HCT116 (cell line): ENCODE measurements at regions not wholly inside any gene's neighbourhood (a gene's known extent, or its start where the extent isn't known, plus 50 kb on each side); places are given as distances from the start of the nearest gene placed in this dataset.

Source experiments
- ATAC-seq: fragments of 200-7000 bp; cut with Tn5 transposase; 2 replicates; pipeline ENCODE4 v1.9.1; 2020; ENCODE audit warnings: mild to moderate bottlenecking, moderate library complexity
- BruUV-seq: library from RNA; stranded (reverse); fragments of 400-500 nt; replicated peaks from 2 replicates; lab custom pipeline; 2021; lab: Mats Ljungman, UMichigan
- CTCF ChIA-PET: fragments of 300-600 bp; sonication (Branson Sonifier 250); formaldehyde crosslinking; loops from one replicate; lab custom pipeline; 2021; ENCODE audit warnings: antibody characterized with exemption; lab: Charles Lee
- POLR2A ChIA-PET: fragments of 300-600, 350-600 bp; sonication (Branson Sonifier 250); formaldehyde crosslinking; loops from one replicate; lab custom pipeline; 2021; ENCODE audit warnings: antibody characterized with exemption; lab: Charles Lee
- RAD21 ChIA-PET, 2 experiments: fragments of 300-600 bp; sonication (Branson Sonifier 250); formaldehyde crosslinking; loops; one replicate each; lab custom pipeline; 2023; ENCODE audit warnings: low total read pairs in 2 of 2; ENCODE audit not compliant: uncharacterized antibody in 2 of 2, unreplicated experiment in 2 of 2, low non-redundant PET in 1 of 2; lab: Charles Lee
- DNase-seq: peaks from one replicate; pipeline ENCODE4 v3.0.0-alpha.2; 2010; ENCODE audit warnings: low read depth, low spot score
- H2AFZ ChIP-seq: fragments of 200-600 bp; shearing (Covaris generic), sonication (generic); 2 replicates; pipeline ENCODE4 v1.6.1; 2017; ENCODE audit warnings: low read depth, mixed run types, mixed read lengths, antibody characterized with exemption, low read length; ENCODE audit not compliant: poor library complexity, severe bottlenecking
- H3K27ac ChIP-seq: 2 replicates; pipeline ENCODE4 v1.5.1; 2012; ENCODE audit warnings: low read depth, low read length
- H3K27me3 ChIP-seq: fragments of 200-600 bp; sonication (generic); 2 replicates; pipeline ENCODE4 v1.6.1; 2016; ENCODE audit warnings: mixed run types, low read length, mixed read lengths; ENCODE audit not compliant: insufficient read depth
- H3K36me3 ChIP-seq, 2 experiments: fragments of 200-500 bp in 1 of 2; fragments of 200-600 bp in 1 of 2; sonication (Bioruptor generic) in 1 of 2; sonication (generic) in 1 of 2; 2 replicates each; pipeline versions ENCODE4 v1.5.1 to v1.6.1; 2014 to 2016; ENCODE audit warnings: low read length in 2 of 2, inconsistent platforms in 1 of 2, mixed read lengths in 1 of 2, mixed run types in 1 of 2; ENCODE audit not compliant: insufficient read depth in 2 of 2, control insufficient read depth in 1 of 2
- H3K4me1 ChIP-seq, 2 experiments: fragments of 200-600 bp in 1 of 2; sonication (generic) in 1 of 2; 2 replicates each; pipeline versions ENCODE4 v1.5.1 to v1.6.1; 2012 to 2017; ENCODE audit warnings: low read length in 2 of 2, inconsistent platforms in 1 of 2, mild to moderate bottlenecking in 1 of 2, mixed read lengths in 1 of 2, mixed run types in 1 of 2, moderate library complexity in 1 of 2; ENCODE audit not compliant: insufficient read depth in 2 of 2, control insufficient read depth in 1 of 2
- H3K4me2 ChIP-seq: fragments of 200-600 bp; sonication (generic); 2 replicates; pipeline ENCODE4 v1.6.1; 2017; ENCODE audit warnings: mixed run types, low read length, mixed read lengths
- H3K4me3 ChIP-seq, 2 experiments: fragments of 200-600 bp in 1 of 2; sonication (generic) in 1 of 2; replicated peaks in 1 of 2; 2 replicates each; pipeline ENCODE4 v1.5.1; 2011 to 2016; ENCODE audit warnings: low read length in 2 of 2, control low read depth in 1 of 2, low read depth in 1 of 2, mild to moderate bottlenecking in 1 of 2, mixed read lengths in 1 of 2, mixed run types in 1 of 2
- H3K79me2 ChIP-seq: fragments of 200-600 bp; sonication (generic); 2 replicates; pipeline ENCODE4 v1.6.1; 2017; ENCODE audit warnings: mild to moderate bottlenecking, mixed run types, low read length, moderate library complexity, mixed read lengths; ENCODE audit not compliant: insufficient read depth
- H3K9ac ChIP-seq: fragments of 200-600 bp; sonication (generic); 2 replicates; pipeline ENCODE4 v1.6.1; 2016; ENCODE audit warnings: low read length, mixed read lengths
- H3K9me2 ChIP-seq: fragments of 200-600 bp; sonication (generic), shearing (Covaris generic); 2 replicates; pipeline ENCODE4 v1.6.1; 2017; ENCODE audit warnings: mixed run types, mild to moderate bottlenecking, moderate library complexity; ENCODE audit not compliant: insufficient read depth
- H3K9me3 ChIP-seq, 2 experiments: fragments of 200-500 bp in 1 of 2; fragments of 200-600 bp in 1 of 2; sonication (Bioruptor generic) in 1 of 2; sonication (generic) in 1 of 2; 2 replicates each; pipeline ENCODE4 v1.6.1; 2014 to 2017; ENCODE audit warnings: low read length in 2 of 2, mixed read lengths in 2 of 2, inconsistent platforms in 1 of 2, low read depth in 1 of 2, mild to moderate bottlenecking in 1 of 2, mixed run types in 1 of 2, moderate library complexity in 1 of 2; ENCODE audit not compliant: control insufficient read depth in 1 of 2, insufficient read depth in 1 of 2
- H4K20me1 ChIP-seq: fragments of 200-600 bp; sonication (generic), shearing (Covaris generic); 2 replicates; pipeline ENCODE4 v1.6.1; 2017; ENCODE audit warnings: mixed run types, mild to moderate bottlenecking, moderate library complexity; ENCODE audit not compliant: insufficient read depth
- CBX3 ChIP-seq: IDR thresholded peaks from 2 replicates; pipeline ENCODE4 v1.6.1; 2012; ENCODE audit warnings: low read depth
- CEBPB ChIP-seq: IDR thresholded peaks from 2 replicates; pipeline ENCODE4 v1.6.1; 2012; ENCODE audit warnings: low read depth
- EGR1 ChIP-seq: IDR thresholded peaks from 2 replicates; pipeline ENCODE4 v1.6.1; 2012; ENCODE audit warnings: low read depth
- EZH2phosphoT487 ChIP-seq: fragments of 200-600 bp; IDR thresholded peaks from 2 replicates; pipeline ENCODE4 v1.6.1; 2018; ENCODE audit warnings: antibody characterized with exemption, borderline replicate concordance
- FOSL1 ChIP-seq: IDR thresholded peaks from 2 replicates; pipeline ENCODE4 v1.6.1; 2012; ENCODE audit warnings: low read depth
- JUND ChIP-seq: IDR thresholded peaks from 2 replicates; pipeline ENCODE4 v1.6.1; 2012
- MAX ChIP-seq: IDR thresholded peaks from 2 replicates; pipeline ENCODE4 v1.6.1; 2012
- POLR2A ChIP-seq: IDR thresholded peaks from 2 replicates; pipeline ENCODE4 v1.7.0; 2011; ENCODE audit warnings: borderline replicate concordance; ENCODE audit not compliant: insufficient read depth, insufficient read length; ENCODE audit errors: extremely low read depth
- SP1 ChIP-seq: IDR thresholded peaks from 2 replicates; pipeline ENCODE4 v1.6.1; 2012; ENCODE audit warnings: low read depth
- SRF ChIP-seq: IDR thresholded peaks from 2 replicates; pipeline ENCODE4 v1.6.1; 2012; ENCODE audit warnings: low read depth
- TCF7L2 ChIP-seq: IDR thresholded peaks from 2 replicates; pipeline ENCODE4 v1.7.0; 2011; ENCODE audit warnings: borderline replicate concordance, inconsistent platforms; ENCODE audit not compliant: insufficient read depth, insufficient read length; ENCODE audit errors: extremely low read depth
- YY1 ChIP-seq: IDR thresholded peaks from 2 replicates; pipeline ENCODE4 v1.6.1; 2011; ENCODE audit warnings: low read length, low read depth, moderate library complexity, mild to moderate bottlenecking; ENCODE audit not compliant: insufficient replicate concordance; ENCODE audit errors: extremely low read depth
- ZFX ChIP-seq: fragments of 450-650 bp; IDR thresholded peaks from 2 replicates; pipeline ENCODE4 v1.6.1; 2017
- intact Hi-C: fragments of 100-400 bp; cut with micrococcal nuclease; formaldehyde crosslinking; loops from 2 replicates; pipeline ENCODE4 v1.10.0; 2022
- TF ChIP-seq, protein P1 (sequence below): IDR thresholded peaks from 2 replicates; pipeline ENCODE4 v1.6.1; 2011; ENCODE audit warnings: mild to moderate bottlenecking, low read length, moderate library complexity; ENCODE audit not compliant: insufficient replicate concordance; ENCODE audit errors: extremely low read depth
- TF ChIP-seq, protein P2 (sequence below): IDR thresholded peaks from 2 replicates; pipeline ENCODE4 v1.6.1; 2012; ENCODE audit warnings: low read depth

DNA sequence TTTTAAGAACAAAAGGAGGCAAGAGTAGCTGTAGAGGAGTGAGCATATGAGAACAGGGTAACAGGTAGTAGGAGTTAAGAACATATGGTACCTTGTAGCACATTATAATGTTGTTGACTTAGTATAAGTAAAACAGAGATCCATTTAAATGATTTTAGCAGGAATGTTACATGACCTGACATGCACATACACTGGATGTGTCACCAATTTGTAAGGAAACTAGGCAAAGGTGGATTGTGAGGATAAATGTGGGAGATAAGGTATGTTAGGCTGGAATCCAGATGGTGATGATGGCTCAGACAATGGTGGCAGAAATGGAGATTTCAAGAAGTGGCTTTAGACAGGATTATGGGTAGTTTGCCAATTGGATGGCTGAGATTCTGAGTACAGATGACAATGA lies 443.1 kb upstream of the DAB2 start:
- no peak for TF ChIP-seq CBX3
- TF ChIP-seq TCF7L2: no peak
- TF ChIP-seq, protein P1, sequence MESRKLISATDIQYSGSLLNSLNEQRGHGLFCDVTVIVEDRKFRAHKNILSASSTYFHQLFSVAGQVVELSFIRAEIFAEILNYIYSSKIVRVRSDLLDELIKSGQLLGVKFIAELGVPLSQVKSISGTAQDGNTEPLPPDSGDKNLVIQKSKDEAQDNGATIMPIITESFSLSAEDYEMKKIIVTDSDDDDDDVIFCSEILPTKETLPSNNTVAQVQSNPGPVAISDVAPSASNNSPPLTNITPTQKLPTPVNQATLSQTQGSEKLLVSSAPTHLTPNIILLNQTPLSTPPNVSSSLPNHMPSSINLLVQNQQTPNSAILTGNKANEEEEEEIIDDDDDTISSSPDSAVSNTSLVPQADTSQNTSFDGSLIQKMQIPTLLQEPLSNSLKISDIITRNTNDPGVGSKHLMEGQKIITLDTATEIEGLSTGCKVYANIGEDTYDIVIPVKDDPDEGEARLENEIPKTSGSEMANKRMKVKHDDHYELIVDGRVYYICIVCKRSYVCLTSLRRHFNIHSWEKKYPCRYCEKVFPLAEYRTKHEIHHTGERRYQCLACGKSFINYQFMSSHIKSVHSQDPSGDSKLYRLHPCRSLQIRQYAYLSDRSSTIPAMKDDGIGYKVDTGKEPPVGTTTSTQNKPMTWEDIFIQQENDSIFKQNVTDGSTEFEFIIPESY: no peak
- TF ChIP-seq EZH2phosphoT487: no peak
- TF ChIP-seq JUND: no peak
- no peak for TF ChIP-seq CEBPB
- no peak for TF ChIP-seq FOSL1
- TF ChIP-seq, protein P2, sequence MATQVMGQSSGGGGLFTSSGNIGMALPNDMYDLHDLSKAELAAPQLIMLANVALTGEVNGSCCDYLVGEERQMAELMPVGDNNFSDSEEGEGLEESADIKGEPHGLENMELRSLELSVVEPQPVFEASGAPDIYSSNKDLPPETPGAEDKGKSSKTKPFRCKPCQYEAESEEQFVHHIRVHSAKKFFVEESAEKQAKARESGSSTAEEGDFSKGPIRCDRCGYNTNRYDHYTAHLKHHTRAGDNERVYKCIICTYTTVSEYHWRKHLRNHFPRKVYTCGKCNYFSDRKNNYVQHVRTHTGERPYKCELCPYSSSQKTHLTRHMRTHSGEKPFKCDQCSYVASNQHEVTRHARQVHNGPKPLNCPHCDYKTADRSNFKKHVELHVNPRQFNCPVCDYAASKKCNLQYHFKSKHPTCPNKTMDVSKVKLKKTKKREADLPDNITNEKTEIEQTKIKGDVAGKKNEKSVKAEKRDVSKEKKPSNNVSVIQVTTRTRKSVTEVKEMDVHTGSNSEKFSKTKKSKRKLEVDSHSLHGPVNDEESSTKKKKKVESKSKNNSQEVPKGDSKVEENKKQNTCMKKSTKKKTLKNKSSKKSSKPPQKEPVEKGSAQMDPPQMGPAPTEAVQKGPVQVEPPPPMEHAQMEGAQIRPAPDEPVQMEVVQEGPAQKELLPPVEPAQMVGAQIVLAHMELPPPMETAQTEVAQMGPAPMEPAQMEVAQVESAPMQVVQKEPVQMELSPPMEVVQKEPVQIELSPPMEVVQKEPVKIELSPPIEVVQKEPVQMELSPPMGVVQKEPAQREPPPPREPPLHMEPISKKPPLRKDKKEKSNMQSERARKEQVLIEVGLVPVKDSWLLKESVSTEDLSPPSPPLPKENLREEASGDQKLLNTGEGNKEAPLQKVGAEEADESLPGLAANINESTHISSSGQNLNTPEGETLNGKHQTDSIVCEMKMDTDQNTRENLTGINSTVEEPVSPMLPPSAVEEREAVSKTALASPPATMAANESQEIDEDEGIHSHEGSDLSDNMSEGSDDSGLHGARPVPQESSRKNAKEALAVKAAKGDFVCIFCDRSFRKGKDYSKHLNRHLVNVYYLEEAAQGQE: no peak
- TF ChIP-seq YY1: no peak
- TF ChIP-seq SP1: no peak
- no peak for TF ChIP-seq MAX
- no peak for TF ChIP-seq POLR2A
- no peak for TF ChIP-seq EGR1
- no peak for TF ChIP-seq ZFX
- no peak for TF ChIP-seq SRF
- DNase-seq (no peak), ATAC-seq (no peak)
- H3K4me1 ChIP-seq: no peaks in the 10 kb centered on the region
- ChIA-PET POLR2A (no interaction called here), RAD21 (no interaction called here), CTCF (no interaction called here)
- H3K36me3 ChIP-seq: no peaks in the 10 kb centered on the region
- intact Hi-C loops: no loop called here
- H4K20me1 ChIP-seq: no peaks in the 10 kb centered on the region
- no peaks in the 10 kb centered on the region for H3K27me3 ChIP-seq
- H3K27ac ChIP-seq: no peak overlapping the region
- no peak overlapping the region for H3K4me3 ChIP-seq
- H3K79me2 ChIP-seq: no peaks in the 10 kb centered on the region
- no peak overlapping the region for H2AFZ ChIP-seq
- 0 out of 4 replicates have a peak, but pooled peaks cover 3 to 4% of the 10 kb centered on the region in 2 experiments for H3K9me3 ChIP-seq
- no peaks in the 10 kb centered on the region for H3K9me2 ChIP-seq
- no peak overlapping the region for H3K4me2 ChIP-seq
- no peak overlapping the region for H3K9ac ChIP-seq
- no TSS peak for BruUV-seq
